B cell (primary cell): ENCODE measurements at regions not wholly inside any gene's neighbourhood (a gene's known extent, or its start where the extent isn't known, plus 50 kb on each side); places are given as distances from the start of the nearest gene placed in this dataset.

ENCODE experiments used
- ATAC-seq: fragments of 200-7000 bp; cut with Tn5 transposase; one replicate; pipeline ENCODE4 v1.10.0; 2021; ENCODE audit warnings: low read depth, mild to moderate bottlenecking, moderate number of reproducible peaks, moderate library complexity
- CTCF ChIA-PET: fragments of 350-600 bp; sonication (Branson Sonifier 250); formaldehyde crosslinking; loops from one replicate; lab custom pipeline; 2021; ENCODE audit warnings: antibody characterized with exemption, inconsistent platforms; lab: Charles Lee
- POLR2A ChIA-PET: fragments of 350-600 bp; sonication (Branson Sonifier 250); formaldehyde crosslinking; loops from one replicate; lab custom pipeline; 2021; ENCODE audit warnings: antibody characterized with exemption; lab: Charles Lee
- DNase-seq: peaks from one replicate; pipeline ENCODE4 v3.0.0; 2013
- H2AFZ ChIP-seq: 2 replicates; pipeline ENCODE4 v1.6.1; 2012; ENCODE audit warnings: mild to moderate bottlenecking, low read depth, low read length; ENCODE audit not compliant: insufficient read depth, poor library complexity, severe bottlenecking
- H3K27ac ChIP-seq, 2 donors: 1 replicate in 1 of 2; 2 replicates in 1 of 2; pipeline ENCODE4 v1.5.1; 2012 to 2013; ENCODE audit warnings: low read length in 2 of 2, mild to moderate bottlenecking in 2 of 2, moderate library complexity in 1 of 2
- H3K27me3 ChIP-seq, 4 experiments: fragments of 200-600 bp in 1 of 4; sonication (generic) in 1 of 4; replicated peaks in 1 of 4; 1 replicate in 2 of 4; 2 replicates in 2 of 4; pipeline versions ENCODE4 v1.6.1 to v1.7.0; 2013 to 2016; ENCODE audit warnings: low read length in 3 of 4, mild to moderate bottlenecking in 2 of 4, mixed read lengths in 1 of 4, moderate library complexity in 1 of 4; ENCODE audit not compliant: insufficient read depth in 4 of 4, control insufficient read depth in 3 of 4; ENCODE audit errors: control extremely low read depth in 1 of 4
- H3K36me3 ChIP-seq, 2 experiments: replicated peaks in 1 of 2; 1 replicate in 1 of 2; 2 replicates in 1 of 2; pipeline versions ENCODE4 v1.6.1 to v1.7.1; 2013; ENCODE audit warnings: low read length in 1 of 2; ENCODE audit not compliant: insufficient read depth in 2 of 2, control insufficient read depth in 1 of 2; ENCODE audit errors: control extremely low read depth in 1 of 2, extremely low read depth in 1 of 2
- H3K4me1 ChIP-seq, 2 donors: fragments of 200-600 bp in 1 of 2; sonication (generic) in 1 of 2; 1 replicate in 1 of 2; 2 replicates in 1 of 2; pipeline versions ENCODE4 v1.5.1 to v1.6.1; 2013 to 2017; ENCODE audit warnings: low read length in 2 of 2; ENCODE audit not compliant: control insufficient read depth in 2 of 2, insufficient read depth in 2 of 2
- H3K4me2 ChIP-seq: replicated peaks from 2 replicates; pipeline ENCODE3; 2012; ENCODE audit warnings: mild to moderate bottlenecking, low read depth, low read length; ENCODE audit not compliant: poor library complexity, severe bottlenecking
- H3K4me3 ChIP-seq, 5 experiments: fragments of 200-600 bp in 1 of 5; sonication (generic) in 1 of 5; 1 replicate in 3 of 5; 2 replicates in 2 of 5; pipeline versions ENCODE4 v1.5.1 to v1.7.0; 2011 to 2016; ENCODE audit warnings: low read length in 4 of 5, mild to moderate bottlenecking in 4 of 5, low read depth in 2 of 5, control low read depth in 1 of 5, moderate library complexity in 1 of 5; ENCODE audit not compliant: insufficient read depth in 1 of 5; ENCODE audit errors: control extremely low read depth in 1 of 5, extremely low read depth in 1 of 5
- H3K79me2 ChIP-seq: fragments of 200-600 bp; sonication (generic); one replicate; pipeline ENCODE4 v1.6.0; 2016; ENCODE audit warnings: low read length; ENCODE audit not compliant: control insufficient read depth, insufficient read depth
- H3K9ac ChIP-seq: fragments of 200-600 bp; sonication (generic); 2 replicates; pipeline ENCODE4 v1.6.1; 2017; ENCODE audit warnings: mild to moderate bottlenecking, low read length, moderate library complexity
- H3K9me3 ChIP-seq, 3 donors: one replicate each; pipeline versions ENCODE4 v1.6.1 to v1.7.1; 2013; ENCODE audit warnings: low read length in 2 of 3; ENCODE audit not compliant: control insufficient read depth in 2 of 3, insufficient read depth in 1 of 3; ENCODE audit errors: control extremely low read depth in 1 of 3
- H4K20me1 ChIP-seq: 2 replicates; pipeline ENCODE4 v1.6.0; 2012; ENCODE audit warnings: mild to moderate bottlenecking, low read length; ENCODE audit not compliant: insufficient read depth, control insufficient read depth, poor library complexity, severe bottlenecking
- H3K27ac Mint-ChIP-seq: one replicate; pipeline ENCODE4 v1.8.0; 2021; ENCODE audit warnings: mixed read lengths
- H3K27me3 Mint-ChIP-seq: one replicate; pipeline ENCODE4 v1.8.0; 2021; ENCODE audit warnings: mixed read lengths
- H3K4me1 Mint-ChIP-seq: one replicate; pipeline ENCODE4 v1.8.0; 2021; ENCODE audit warnings: mixed read lengths
- H3K4me3 Mint-ChIP-seq: one replicate; pipeline ENCODE4 v1.8.0; 2021; ENCODE audit warnings: mixed read lengths
- H3K9me3 Mint-ChIP-seq: one replicate; pipeline ENCODE4 v1.8.0; 2022; ENCODE audit warnings: mixed read lengths; ENCODE audit not compliant: insufficient read depth
- EZH2 ChIP-seq: IDR thresholded peaks from 2 replicates; pipeline ENCODE4 v1.6.1; 2012; ENCODE audit warnings: borderline replicate concordance, low read depth, mild to moderate bottlenecking, moderate library complexity, low read length; ENCODE audit not compliant: insufficient read depth, poor library complexity, severe bottlenecking
- WGBS: methylation state at CpG from one replicate; pipeline ENCODE4 v1.1.5; 2013; ENCODE audit warnings: missing lambda C conversion rate; ENCODE audit not compliant: insufficient coverage; 5-methylcytosine and 5-hydroxymethylcytosine counted together
- intact Hi-C: fragments of 100-400 bp; cut with micrococcal nuclease; formaldehyde crosslinking; loops from one replicate; pipeline ENCODE4 v1.10.0; 2022
- TF ChIP-seq, protein P1 (sequence below): fragments of 200-600 bp; IDR thresholded peaks from one replicate; pipeline ENCODE4 v1.8.0; 2022; ENCODE audit warnings: antibody characterized with exemption, mild to moderate bottlenecking

DNA sequence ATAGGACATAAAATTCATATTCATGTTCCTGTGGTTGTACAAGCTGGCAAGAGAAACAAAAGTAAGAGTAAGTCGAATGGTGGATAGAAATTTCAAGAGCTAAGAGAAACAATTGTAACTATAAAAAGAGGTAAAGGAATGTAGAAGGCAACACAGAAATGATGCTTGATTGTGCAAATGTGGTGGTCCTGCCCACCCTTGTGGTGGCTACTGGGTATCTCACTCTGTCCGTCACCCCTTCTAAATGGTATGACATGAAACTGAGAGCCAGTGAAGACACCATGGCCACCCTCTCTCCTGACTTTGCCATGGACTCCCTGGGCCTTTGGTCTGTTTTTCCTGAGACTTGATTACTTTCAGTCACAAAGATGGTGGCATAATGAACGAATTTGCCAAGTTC, 925.9 kb upstream of the SLITRK6 start:
- no peak overlapping the region for H3K9ac ChIP-seq
- no peak overlapping the region for H2AFZ ChIP-seq
- H3K27ac ChIP-seq: no peak overlapping the region
- no peaks in the 10 kb centered on the region for H4K20me1 ChIP-seq
- no peak overlapping the region for H3K4me2 ChIP-seq
- TF ChIP-seq EZH2: no peak
- TF ChIP-seq, protein P1, sequence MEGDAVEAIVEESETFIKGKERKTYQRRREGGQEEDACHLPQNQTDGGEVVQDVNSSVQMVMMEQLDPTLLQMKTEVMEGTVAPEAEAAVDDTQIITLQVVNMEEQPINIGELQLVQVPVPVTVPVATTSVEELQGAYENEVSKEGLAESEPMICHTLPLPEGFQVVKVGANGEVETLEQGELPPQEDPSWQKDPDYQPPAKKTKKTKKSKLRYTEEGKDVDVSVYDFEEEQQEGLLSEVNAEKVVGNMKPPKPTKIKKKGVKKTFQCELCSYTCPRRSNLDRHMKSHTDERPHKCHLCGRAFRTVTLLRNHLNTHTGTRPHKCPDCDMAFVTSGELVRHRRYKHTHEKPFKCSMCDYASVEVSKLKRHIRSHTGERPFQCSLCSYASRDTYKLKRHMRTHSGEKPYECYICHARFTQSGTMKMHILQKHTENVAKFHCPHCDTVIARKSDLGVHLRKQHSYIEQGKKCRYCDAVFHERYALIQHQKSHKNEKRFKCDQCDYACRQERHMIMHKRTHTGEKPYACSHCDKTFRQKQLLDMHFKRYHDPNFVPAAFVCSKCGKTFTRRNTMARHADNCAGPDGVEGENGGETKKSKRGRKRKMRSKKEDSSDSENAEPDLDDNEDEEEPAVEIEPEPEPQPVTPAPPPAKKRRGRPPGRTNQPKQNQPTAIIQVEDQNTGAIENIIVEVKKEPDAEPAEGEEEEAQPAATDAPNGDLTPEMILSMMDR: no peak
- WGBS: 66% methylated on average over 2 of the region's 3 CpGs
- H3K79me2 ChIP-seq: no peaks in the 10 kb centered on the region
- intact Hi-C loops: no loop called here
- no peaks in the 10 kb centered on the region for H3K9me3 ChIP-seq
- ChIA-PET POLR2A (no interaction called here), CTCF (no interaction called here)
- H3K36me3 ChIP-seq: no peaks in the 10 kb centered on the region
- H3K4me3 ChIP-seq: no peak overlapping the region
- Mint-ChIP-seq H3K4me3 (no peak overlapping the region), H3K4me1 (no peaks in the 10 kb centered on the region), H3K9me3 (peaks cover 8% of the 10 kb centered on the region), H3K27me3 (no peaks in the 10 kb centered on the region), H3K27ac (no peak overlapping the region)
- H3K27me3 ChIP-seq: no peaks in the 10 kb centered on the region
- no peak for DNase-seq
- ATAC-seq: no peak
- no peaks in the 10 kb centered on the region for H3K4me1 ChIP-seq

DNA sequence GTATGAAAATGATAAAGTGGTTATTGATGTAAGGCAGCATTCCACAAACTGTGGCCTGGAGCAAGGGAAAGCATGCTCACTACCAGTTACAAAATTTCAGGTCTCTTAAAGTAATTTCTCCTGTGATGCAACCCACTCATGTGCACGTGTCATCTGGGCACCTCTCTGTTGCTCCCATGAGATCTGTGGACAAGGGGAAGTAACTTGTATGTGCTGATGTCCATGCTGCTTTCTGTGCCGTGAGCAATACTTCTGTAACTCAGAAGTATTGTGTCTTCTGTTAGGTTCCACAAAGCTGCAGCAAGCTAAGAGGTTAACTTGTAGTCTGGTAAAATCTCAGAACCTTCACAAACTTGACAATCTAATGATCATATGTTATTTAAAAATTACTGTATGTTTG, 930.0 kb upstream of the SLITRK6 start:
- WGBS: 60% methylated on average over 1 of the region's 2 CpGs
- TF ChIP-seq, protein P1: no peak
- TF ChIP-seq EZH2: no peak
- Histone ChIP-seq H3K9me3 (peaks cover 0 to 19% (median 0%) of the 10 kb centered on the region in 3 donors), H3K79me2 (no peaks in the 10 kb centered on the region), H4K20me1 (no peaks in the 10 kb centered on the region), H3K36me3 (no peaks in the 10 kb centered on the region), H3K4me2 (no peak overlapping the region), H2AFZ (no peak overlapping the region), H3K4me3 (no peak overlapping the region), H3K4me1 (no peaks in the 10 kb centered on the region), H3K27ac (no peak overlapping the region), H3K27me3 (no peaks in the 10 kb centered on the region), H3K9ac (no peak overlapping the region)
- DNase-seq (no peak), ATAC-seq (no peak)
- Mint-ChIP-seq H3K4me1 (no peaks in the 10 kb centered on the region), H3K27ac (no peak overlapping the region), H3K27me3 (no peaks in the 10 kb centered on the region), H3K4me3 (no peak overlapping the region), H3K9me3 (peaks cover 3% of the 10 kb centered on the region)
- POLR2A ChIA-PET: no interaction called here
- intact Hi-C loops: no loop called here
- CTCF ChIA-PET: no interaction called here
